GM18505 (cell line): ENCODE measurements at regions not wholly inside any gene's neighbourhood (a gene's known extent, or its start where the extent isn't known, plus 50 kb on each side); places are given as distances from the start of the nearest gene placed in this dataset.

Experiments used
- ATAC-seq: cut with Tn5 transposase; IDR thresholded peaks from one replicate; pipeline ENCODE4 v1.9.1; 2021; ENCODE audit not compliant: unreplicated experiment
- POLR2A ChIP-seq: IDR thresholded peaks from 4 replicates; pipeline ENCODE4 v1.6.1; 2011; ENCODE audit warnings: borderline replicate concordance; ENCODE audit not compliant: insufficient read depth, insufficient read length; ENCODE audit errors: extremely low read depth

DNA sequence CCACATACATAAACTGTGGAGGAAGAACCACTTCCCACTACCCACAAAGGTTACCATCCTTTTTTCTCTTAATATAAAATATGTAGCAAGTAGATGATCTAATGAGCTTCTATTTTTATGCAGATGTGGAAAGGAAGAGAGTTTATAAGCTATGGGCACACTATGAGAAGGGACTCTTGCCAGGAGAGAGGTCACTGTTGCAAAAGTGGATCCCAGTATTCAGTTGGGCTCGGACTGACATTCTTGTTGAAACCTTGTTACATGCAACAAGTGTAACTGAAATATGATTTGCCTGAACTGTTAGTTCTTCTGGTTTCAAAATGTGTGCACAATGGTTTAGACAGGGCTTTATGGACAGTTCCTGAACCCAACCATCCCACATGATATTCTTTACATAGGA, 397.4 kb upstream of the PKN2 start:
- ATAC-seq: no peak
- no peak for TF ChIP-seq POLR2A

DNA sequence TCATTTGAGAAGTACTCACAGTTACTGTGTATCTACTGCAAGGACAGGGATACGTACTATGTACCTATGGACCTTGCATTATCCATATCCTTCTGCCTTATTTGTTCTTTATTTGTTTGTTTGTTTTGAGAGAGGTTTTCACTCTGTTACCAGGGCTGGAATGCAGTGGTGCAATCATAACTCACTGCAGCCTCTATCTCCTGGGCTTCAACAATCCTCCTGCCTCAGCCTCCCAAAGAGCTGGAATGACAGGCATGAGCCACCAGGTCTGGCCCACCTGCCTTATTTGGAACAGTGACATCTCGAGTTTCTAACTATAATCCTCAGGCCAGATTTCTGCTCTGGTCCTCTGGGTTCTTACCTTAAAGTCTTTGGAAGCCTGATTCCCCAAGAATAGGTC, 395.5 kb upstream of the PKN2 start:
- no peak for ATAC-seq
- TF ChIP-seq POLR2A: no peak

DNA sequence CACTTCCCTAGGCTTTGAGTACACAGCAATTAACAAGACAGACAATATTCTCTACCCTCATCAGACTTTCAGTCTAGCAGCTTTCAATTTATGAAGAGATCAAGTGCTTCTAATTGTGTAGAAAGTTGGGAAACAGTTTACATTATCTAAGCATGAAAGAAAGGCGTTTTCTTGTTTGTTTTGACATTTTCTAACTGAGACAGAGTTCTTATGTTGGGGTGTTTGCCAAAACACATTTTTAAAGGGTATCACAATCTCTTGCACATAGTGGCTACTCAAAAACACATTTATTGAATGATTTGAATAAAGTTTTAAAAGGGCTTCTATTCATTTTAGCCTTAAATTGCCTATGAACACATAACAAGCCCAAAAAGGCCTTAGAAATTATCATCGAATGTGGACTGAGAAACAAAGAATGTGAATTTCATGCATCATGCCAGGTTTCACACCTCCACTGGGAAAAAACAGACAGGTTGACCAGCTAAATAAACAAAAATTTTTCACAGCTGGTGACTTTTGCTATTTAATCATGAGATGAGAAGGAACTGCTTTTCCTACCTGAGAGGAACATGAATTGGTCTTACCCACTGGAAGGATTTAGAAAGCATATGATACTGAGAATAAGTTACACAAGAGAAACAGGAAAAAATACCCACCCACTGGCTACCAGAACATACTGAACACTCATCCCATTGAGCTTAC, 394.5 kb upstream of the PKN2 start:
- TF ChIP-seq POLR2A: no peak

DNA sequence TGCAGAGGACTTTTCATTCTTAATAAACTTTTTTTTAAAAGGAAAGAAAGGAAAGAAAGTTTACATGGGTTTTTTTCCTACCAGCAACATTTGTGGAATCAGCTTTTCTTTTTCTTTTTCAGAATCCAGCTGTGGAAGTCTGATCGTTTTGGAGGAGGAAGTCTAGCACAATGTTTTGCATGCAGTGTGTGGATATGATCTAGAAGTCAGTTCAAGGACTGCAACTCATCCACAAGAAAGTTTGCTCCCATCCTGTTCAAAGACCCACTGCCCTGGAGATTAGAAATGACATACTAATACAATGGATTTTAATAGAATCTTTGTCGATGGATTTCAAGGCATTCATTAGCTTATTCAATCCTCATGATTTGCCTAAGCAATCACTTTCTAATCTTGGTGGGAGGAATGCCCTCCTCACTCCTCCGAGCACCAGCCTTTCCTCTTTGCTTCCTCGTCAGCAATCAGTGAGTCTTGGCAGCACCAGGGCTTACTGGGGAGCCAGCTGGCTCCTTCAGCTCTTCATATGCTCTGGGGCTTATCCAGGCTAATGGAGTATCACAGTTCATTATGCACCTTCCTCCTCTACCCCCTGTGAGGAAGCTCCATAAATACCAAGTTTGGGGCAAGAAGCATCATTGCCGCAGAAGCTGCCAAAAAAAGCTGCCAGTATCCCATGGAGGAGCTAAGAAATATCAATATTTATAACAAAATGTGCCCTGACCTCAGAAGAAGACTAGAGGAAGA, 392.3 kb upstream of the PKN2 start:
- no peak for TF ChIP-seq POLR2A
- ATAC-seq: no peak

More for the DNA sequence above, 394.5 kb upstream of the PKN2 start:
- ATAC-seq: no peak

DNA sequence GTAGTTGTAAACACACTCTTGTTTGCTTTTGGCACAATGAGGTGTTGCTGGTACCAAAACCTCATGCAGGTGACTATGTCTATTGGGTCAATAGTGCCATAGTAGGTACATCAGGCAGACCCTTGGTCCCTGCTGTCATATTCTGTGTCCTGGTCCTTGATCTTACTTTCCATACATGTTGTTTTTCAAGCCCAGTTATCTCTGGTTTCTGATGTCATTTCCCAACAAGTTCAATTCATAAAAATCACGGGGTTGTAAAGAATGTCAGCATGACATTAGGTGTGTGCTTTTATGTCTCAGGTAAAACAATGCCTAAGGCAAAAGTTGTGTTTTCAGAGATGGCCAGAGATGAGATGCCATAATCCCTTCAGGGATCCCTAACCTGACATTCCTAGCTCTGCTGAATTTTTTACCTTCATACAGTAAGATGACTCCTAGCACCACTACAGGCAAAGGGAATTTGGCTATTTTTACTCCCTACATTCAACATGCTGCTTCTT, 390.3 kb upstream of the PKN2 start:
- TF ChIP-seq POLR2A: no peak

DNA sequence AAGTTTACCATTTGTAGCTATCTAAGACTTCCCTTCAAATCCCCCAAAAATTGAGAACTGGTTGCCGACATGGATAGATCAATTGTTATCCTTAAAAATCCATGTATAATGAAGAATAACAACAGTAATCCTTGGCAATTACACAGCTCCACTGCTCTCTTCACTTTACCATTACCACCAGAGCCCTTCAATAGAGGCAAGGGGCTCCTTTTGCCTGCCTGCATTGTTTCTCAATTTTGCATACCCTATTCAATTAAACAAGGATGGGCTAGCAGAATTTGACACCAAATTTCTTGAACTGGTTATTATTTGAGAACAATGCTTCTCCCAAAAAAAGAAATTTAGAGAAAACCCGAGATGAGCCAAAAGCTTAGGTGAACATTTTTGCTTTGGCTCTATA, 387.8 kb upstream of the PKN2 start:
- ATAC-seq: no peak
- no peak for TF ChIP-seq POLR2A

More for the DNA sequence above, 390.3 kb upstream of the PKN2 start:
- no peak for ATAC-seq

DNA sequence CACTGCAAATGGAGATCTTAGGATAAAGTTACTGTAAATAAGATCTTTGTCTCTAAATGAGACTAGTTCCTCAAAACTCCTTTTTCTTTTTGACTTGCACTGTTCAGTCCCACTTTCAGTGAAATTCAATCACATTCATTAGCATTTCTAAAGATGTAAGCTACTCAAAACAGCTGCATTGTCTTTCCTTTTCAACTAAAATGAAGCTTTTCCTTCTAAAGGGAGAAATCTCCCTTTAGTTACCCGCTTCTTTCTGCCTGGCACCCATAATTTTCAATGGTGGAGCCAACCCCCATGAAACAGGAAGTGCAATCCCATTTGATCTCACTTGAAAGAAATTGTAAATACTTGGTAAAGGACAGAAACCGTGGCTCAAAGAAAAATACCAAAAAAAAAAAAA, 387.4 kb upstream of the PKN2 start:
- TF ChIP-seq POLR2A: no peak
- no peak for ATAC-seq

DNA sequence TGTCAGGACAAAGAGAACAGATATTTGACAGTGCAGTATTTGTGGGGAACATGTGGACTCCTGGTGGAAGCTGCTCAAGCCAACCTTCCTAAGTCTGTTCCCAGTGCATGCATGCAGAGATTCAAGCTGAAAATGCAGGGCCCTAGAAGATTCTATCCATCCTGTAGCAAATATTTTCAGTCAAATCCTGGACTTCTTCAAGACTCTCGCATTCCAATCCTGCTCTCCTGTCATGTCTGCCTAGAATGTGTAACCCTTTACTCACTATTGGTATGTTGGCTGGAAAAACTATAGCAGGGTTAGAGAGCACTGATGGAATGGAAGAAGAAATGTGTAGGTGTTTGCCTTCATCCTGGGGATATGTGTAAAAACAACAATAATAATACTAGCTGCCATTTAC, 385.6 kb upstream of the PKN2 start:
- no peak for ATAC-seq
- TF ChIP-seq POLR2A: no peak

DNA sequence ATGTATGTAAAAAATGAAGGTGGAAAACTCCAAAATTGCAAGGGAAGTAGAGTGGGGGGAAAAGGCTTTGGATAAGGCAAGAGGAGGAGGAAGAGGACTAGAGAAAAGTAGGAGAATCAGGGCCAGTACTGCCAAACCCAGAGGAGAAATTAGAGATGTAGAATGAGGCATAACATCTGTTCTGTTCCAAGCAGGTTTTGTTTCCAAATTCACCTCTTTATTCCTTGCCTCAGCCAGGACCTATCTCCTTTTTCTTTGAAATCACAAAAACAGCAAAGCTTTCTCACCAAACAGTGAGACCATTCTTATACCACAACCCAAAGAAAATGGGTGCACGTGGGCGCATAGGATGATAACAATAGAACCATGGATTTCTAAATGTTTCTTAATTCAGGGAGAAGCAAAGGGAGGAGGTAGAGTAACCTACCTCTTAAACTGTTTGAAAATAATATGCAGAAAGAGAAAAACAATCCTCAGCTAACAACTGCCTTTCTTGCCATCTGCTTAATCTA, 383.3 kb upstream of the PKN2 start:
- no peak for TF ChIP-seq POLR2A

DNA sequence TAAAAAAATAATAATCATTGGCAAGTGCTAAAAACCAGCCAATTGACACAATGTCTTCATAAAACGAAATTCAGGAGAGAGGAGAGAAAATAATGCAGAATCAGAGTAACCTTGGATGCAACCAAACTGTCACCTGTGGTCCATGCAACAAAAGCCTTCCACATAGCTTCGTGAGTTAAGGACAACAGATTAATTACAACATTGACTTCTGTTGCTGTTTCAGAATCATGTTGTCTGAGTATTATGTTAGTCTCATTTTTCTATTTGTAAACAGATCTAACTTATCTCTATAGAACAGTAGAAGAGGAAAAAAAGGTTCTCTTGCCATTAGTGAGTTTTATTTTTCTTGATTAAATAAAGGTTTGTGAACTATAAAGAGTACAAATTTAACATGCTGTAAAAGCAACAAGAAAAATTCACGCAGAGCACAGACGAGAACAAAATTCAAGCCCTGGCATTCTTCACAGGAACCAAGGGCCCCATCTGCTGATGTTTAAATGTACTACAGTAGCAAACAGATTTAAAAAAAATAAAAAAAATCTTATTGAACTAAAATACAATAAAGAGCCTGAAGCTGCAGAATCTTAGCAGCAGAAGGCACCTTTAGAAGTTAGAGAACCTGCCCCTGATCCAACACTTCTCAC, 381.1 kb upstream of the PKN2 start:
- no peak for ATAC-seq
- TF ChIP-seq POLR2A: no peak

More for the DNA sequence above, 383.3 kb upstream of the PKN2 start:
- ATAC-seq: no peak

DNA sequence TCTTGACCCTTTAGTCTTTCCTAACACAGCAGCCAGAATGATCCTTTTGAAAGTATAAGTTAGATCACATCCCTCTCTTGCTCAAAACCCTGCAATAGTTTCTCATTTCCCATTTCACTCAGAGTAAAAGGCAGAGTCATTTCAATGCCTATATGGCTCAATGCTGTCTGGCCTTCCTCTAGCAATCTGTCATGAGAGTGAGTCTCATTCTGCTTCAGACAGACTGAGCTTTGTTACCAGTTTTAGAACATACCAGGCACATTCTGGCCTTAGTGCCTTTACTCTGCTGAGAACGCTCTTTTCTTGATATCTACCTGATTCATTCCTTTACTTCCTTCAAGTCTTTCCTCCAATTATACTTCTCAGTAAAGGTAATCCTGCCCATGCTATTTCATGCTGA, 372.8 kb upstream of the PKN2 start:
- TF ChIP-seq POLR2A: no peak
- no peak for ATAC-seq

DNA sequence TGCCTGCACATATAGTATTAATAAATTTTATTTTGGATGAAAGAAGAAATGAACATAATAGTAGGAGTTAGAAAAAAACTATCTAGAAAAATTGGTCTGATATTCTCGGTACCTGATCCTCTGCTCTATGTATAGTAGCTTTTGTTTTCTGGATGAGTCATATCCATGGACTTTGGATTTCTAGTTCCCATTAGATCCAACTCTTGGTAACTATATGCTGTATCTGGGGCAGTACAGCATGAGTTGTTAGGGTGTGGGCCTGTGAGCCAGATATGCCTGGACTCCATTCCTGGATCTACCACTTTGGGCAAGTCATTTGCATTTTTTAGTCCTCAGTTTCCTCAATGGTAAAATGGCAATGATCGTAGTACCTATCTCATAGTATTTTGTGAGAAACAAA, 372.2 kb upstream of the PKN2 start:
- no peak for TF ChIP-seq POLR2A
- no peak for ATAC-seq

DNA sequence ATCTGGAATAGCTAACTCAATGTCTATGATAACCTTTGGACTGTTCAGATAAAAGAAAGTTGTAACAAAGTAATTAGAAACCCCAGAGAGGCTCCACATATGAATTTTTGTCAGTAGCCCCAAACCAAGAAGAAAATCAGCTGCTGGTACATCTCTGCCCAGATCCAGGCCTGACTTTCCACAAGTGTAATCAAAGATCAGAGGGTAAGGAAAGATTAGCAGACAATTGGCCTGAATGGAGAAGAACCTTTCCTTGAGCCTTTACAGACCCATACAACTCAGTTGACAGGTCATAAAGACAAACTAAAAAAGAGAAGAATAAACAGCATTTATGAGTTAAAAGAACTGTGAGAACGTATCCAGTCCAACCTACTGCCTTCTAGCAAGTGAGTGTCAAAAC, 366.7 kb upstream of the PKN2 start:
- ATAC-seq: no peak
- TF ChIP-seq POLR2A: no peak
